DMS 273 (cell line): ENCODE measurements at regions not wholly inside any gene's neighbourhood (a gene's known extent, or its start where the extent isn't known, plus 50 kb on each side); places are given as distances from the start of the nearest gene placed in this dataset.
"Not testable (repeated sequence)": the region's sequence is repeated elsewhere in the genome, so short reads cannot be mapped to it uniquely, and the experiment has no call there.

Experiments
- DNase-seq: peaks from one replicate; lab custom pipeline; 2025; ENCODE audit not compliant: unreplicated experiment; lab: John Stamatoyannopoulos, UW

- no peak for DNase-seq
These were observed 1068.3 kb downstream of the KHDRBS2 start for GRCh38 chr6:61217714-61218113.

- peak; percentile 1 for DNase-seq
These were observed 1075.5 kb downstream of the KHDRBS2 start for GRCh38 chr6:61210549-61210948.

GRCh38 chr6:61203966-61204496 lies 1082.0 kb downstream of the KHDRBS2 start:
- no peak for DNase-seq

GRCh38 chr6:61200444-61200843 lies 1085.6 kb downstream of the KHDRBS2 start:
- no peak for DNase-seq

GRCh38 chr6:61193771-61194170 lies 1092.3 kb downstream of the KHDRBS2 start:
- no peak for DNase-seq

- DNase-seq, result no peak
These were observed 1093.4 kb downstream of the KHDRBS2 start for GRCh38 chr6:61192610-61193009.

GRCh38 chr6:61168878-61169277 lies 1117.1 kb downstream of the KHDRBS2 start:
- DNase-seq, result no peak

- not testable (repeated sequence) for DNase-seq
These were observed 1137.0 kb downstream of the KHDRBS2 start for GRCh38 chr6:61149039-61149438.

GRCh38 chr6:61142261-61142660 lies 1143.8 kb downstream of the KHDRBS2 start:
- DNase-seq, result not testable (repeated sequence)

- no peak for DNase-seq
These were observed 1152.0 kb downstream of the KHDRBS2 start for GRCh38 chr6:61134028-61134427.

GRCh38 chr6:61114185-61114584 lies 1171.8 kb downstream of the KHDRBS2 start:
- DNase-seq, result not testable (repeated sequence)

- DNase-seq, result not testable (repeated sequence)
These were observed 1178.1 kb downstream of the KHDRBS2 start for GRCh38 chr6:61107914-61108313.

- not testable (repeated sequence) for DNase-seq
These were observed 1182.4 kb downstream of the KHDRBS2 start for GRCh38 chr6:61103660-61104059.

- DNase-seq, result no peak
These were observed 1186.0 kb downstream of the KHDRBS2 start for GRCh38 chr6:61100072-61100471.

GRCh38 chr6:61099561-61099960 lies 1186.5 kb downstream of the KHDRBS2 start:
- not testable (repeated sequence) for DNase-seq

GRCh38 chr6:61087986-61088385 lies 1198.0 kb downstream of the KHDRBS2 start:
- not testable (repeated sequence) for DNase-seq

- DNase-seq, result no peak
These were observed 1242.0 kb downstream of the KHDRBS2 start for GRCh38 chr6:61044011-61044410.
